Neural cell (in vitro differentiated cells): ENCODE measurements at regions not wholly inside any gene's neighbourhood (a gene's known extent, or its start where the extent isn't known, plus 50 kb on each side); places are given as distances from the start of the nearest gene placed in this dataset.

ENCODE experiments used
- H2AFZ ChIP-seq: fragments of 200-600, 300-800 bp; sonication (generic), shearing (Covaris generic); 2 replicates; pipeline ENCODE4 v1.6.0; 2014; ENCODE audit warnings: low read depth, mild to moderate bottlenecking, antibody characterized with exemption, low read length, moderate library complexity
- H3F3A ChIP-seq: fragments of 200-600 bp; shearing (Covaris generic); 2 replicates; pipeline ENCODE4 v1.6.1; 2016; ENCODE audit warnings: mild to moderate bottlenecking, moderate library complexity, mixed read lengths, antibody characterized with exemption, low read length; ENCODE audit not compliant: insufficient read depth, poor library complexity, severe bottlenecking
- H3K27ac ChIP-seq: fragments of 200-600, 300-800 bp; sonication (generic), shearing (Covaris generic); 2 replicates; pipeline ENCODE4 v1.5.1; 2014; ENCODE audit warnings: mild to moderate bottlenecking, low read length, moderate library complexity
- H3K27me3 ChIP-seq: fragments of 300-800, 200-600 bp; sonication (generic), shearing (Covaris generic); 2 replicates; pipeline ENCODE4 v1.6.0; 2014; ENCODE audit warnings: mild to moderate bottlenecking, low read depth, low read length, moderate library complexity; ENCODE audit not compliant: insufficient read depth
- H3K36me3 ChIP-seq: fragments of 300-800, 200-600 bp; sonication (generic), shearing (Covaris generic); 2 replicates; pipeline ENCODE4 v1.5.1; 2014; ENCODE audit warnings: mild to moderate bottlenecking, antibody characterized with exemption, low read length, moderate library complexity; ENCODE audit not compliant: insufficient read depth
- H3K4me2 ChIP-seq: fragments of 300-800, 200-600 bp; sonication (generic), shearing (Covaris generic); 2 replicates; pipeline ENCODE4 v1.6.0; 2014; ENCODE audit warnings: mild to moderate bottlenecking, low read length
- H3K4me3 ChIP-seq: fragments of 300-800, 200-600 bp; sonication (generic), shearing (Covaris generic); 2 replicates; pipeline ENCODE4 v1.5.1; 2014; ENCODE audit warnings: mild to moderate bottlenecking, low read length, moderate library complexity
- H3K79me2 ChIP-seq: fragments of 200-600 bp; shearing (Covaris generic); replicated peaks from 2 replicates; pipeline ENCODE4 v1.6.0; 2014; ENCODE audit warnings: mild to moderate bottlenecking, low read length, moderate library complexity; ENCODE audit not compliant: insufficient read depth
- H3K9ac ChIP-seq: fragments of 300-800, 200-600 bp; sonication (generic), shearing (Covaris generic); 2 replicates; pipeline ENCODE4 v1.6.1; 2016; ENCODE audit warnings: mild to moderate bottlenecking, low read length, mixed read lengths
- H3K9me2 ChIP-seq: fragments of 200-600 bp; shearing (Covaris generic); 2 replicates; pipeline ENCODE4 v1.6.1; 2016; ENCODE audit warnings: mild to moderate bottlenecking, low read length, mixed read lengths; ENCODE audit not compliant: insufficient read depth
- H3K9me3 ChIP-seq: fragments of 200-600, 300-800 bp; sonication (generic), shearing (Covaris generic); 2 replicates; pipeline ENCODE4 v1.6.1; 2016; ENCODE audit warnings: mild to moderate bottlenecking, mixed run types, low read length, moderate library complexity, mixed read lengths
- H4K20me1 ChIP-seq: fragments of 200-600 bp; shearing (Covaris generic); 2 replicates; pipeline ENCODE4 v1.6.1; 2016; ENCODE audit warnings: mild to moderate bottlenecking, mixed run types; ENCODE audit not compliant: insufficient read depth
- CTCF ChIP-seq: fragments of 450-650 bp; IDR thresholded peaks from 2 replicates; pipeline ENCODE4 v1.5.1; 2014; ENCODE audit warnings: antibody characterized with exemption, mild to moderate bottlenecking, moderate library complexity; ENCODE audit not compliant: poor library complexity, severe bottlenecking
- EP300 ChIP-seq: fragments of 450-650 bp; conservative IDR thresholded peaks from 2 replicates; pipeline ENCODE4 v1.6.1; 2014; ENCODE audit warnings: antibody characterized with exemption, mild to moderate bottlenecking, moderate library complexity; ENCODE audit not compliant: poor library complexity, severe bottlenecking
- EZH2 ChIP-seq: fragments of 200-600, 300-800 bp; shearing (Covaris generic), sonication (generic); IDR thresholded peaks from 2 replicates; pipeline ENCODE4 v1.6.1; 2014; ENCODE audit warnings: antibody characterized with exemption, low read length, borderline replicate concordance, mild to moderate bottlenecking; ENCODE audit not compliant: insufficient read depth, poor library complexity, severe bottlenecking
- MXI1 ChIP-seq: fragments of 450-650 bp; conservative IDR thresholded peaks from 2 replicates; pipeline ENCODE4 v1.6.1; 2014; ENCODE audit warnings: antibody characterized with exemption, mild to moderate bottlenecking; ENCODE audit not compliant: poor library complexity, severe bottlenecking
- POLR2AphosphoS5 ChIP-seq: IDR thresholded peaks from 2 replicates; pipeline ENCODE4 v1.6.1; 2012
- RAD21 ChIP-seq: fragments of 450-650 bp; conservative IDR thresholded peaks from 2 replicates; pipeline ENCODE4 v1.6.1; 2014; ENCODE audit warnings: antibody characterized with exemption, mild to moderate bottlenecking, moderate library complexity
- REST ChIP-seq: IDR thresholded peaks from 2 replicates; pipeline ENCODE4 v1.6.1; 2012; ENCODE audit warnings: borderline replicate concordance
- SMC3 ChIP-seq: fragments of 450-650 bp; conservative IDR thresholded peaks from 2 replicates; pipeline ENCODE4 v1.6.1; 2014; ENCODE audit warnings: antibody characterized with exemption, mild to moderate bottlenecking, moderate library complexity; ENCODE audit not compliant: poor library complexity
- TAF1 ChIP-seq: IDR thresholded peaks from 2 replicates; pipeline ENCODE4 v1.6.1; 2012; ENCODE audit warnings: low read depth

- H4K20me1 ChIP-seq, result no peaks in the 10 kb centered on the region
- no peak overlapping the region for H2AFZ ChIP-seq
- H3K79me2 ChIP-seq, result no peaks in the 10 kb centered on the region
- TF ChIP-seq RAD21, result no peak
- TF ChIP-seq EP300, result no peak
- TF ChIP-seq MXI1, result no peak
- TF ChIP-seq SMC3, result no peak
- TF ChIP-seq CTCF, result no peak
- no peak for TF ChIP-seq TAF1
- no peak overlapping the region for H3K4me2 ChIP-seq
- H3K4me3 ChIP-seq, result no peak overlapping the region
- no peaks in the 10 kb centered on the region for H3K36me3 ChIP-seq
- H3K9me2 ChIP-seq, result no peaks in the 10 kb centered on the region
- no peaks in the 10 kb centered on the region for H3F3A ChIP-seq
- no peaks in the 10 kb centered on the region for H3K9me3 ChIP-seq
- no peak overlapping the region for H3K9ac ChIP-seq
- no peaks in the 10 kb centered on the region for H3K27me3 ChIP-seq
- no peak overlapping the region for H3K27ac ChIP-seq
Observed at GRCh38 chr1:56071351-56071750, 508.0 kb downstream of the PLPP3 start.

- Histone ChIP-seq H3K4me2 (no peak overlapping the region), H3K9me2 (no peaks in the 10 kb centered on the region), H3K79me2 (no peaks in the 10 kb centered on the region), H4K20me1 (no peaks in the 10 kb centered on the region), H3K27ac (no peak overlapping the region), H3K9me3 (no peaks in the 10 kb centered on the region), H3K9ac (no peak overlapping the region), H3K27me3 (no peaks in the 10 kb centered on the region), H3K4me3 (no peak overlapping the region), H3K36me3 (no peaks in the 10 kb centered on the region), H2AFZ (no peak overlapping the region), H3F3A (no peaks in the 10 kb centered on the region)
- TF ChIP-seq MXI1 (no peak), REST (no peak), POLR2AphosphoS5 (no peak), EP300 (no peak), RAD21 (no peak), TAF1 (no peak), EZH2 (no peak), CTCF (no peak)
Observed at GRCh38 chr1:56070601-56071000, 508.8 kb downstream of the PLPP3 start.
